ENCODE measurements at regions not wholly inside any gene's neighbourhood (a gene's known extent, or its start where the extent isn't known, plus 50 kb on each side); places are given as distances from the start of the nearest gene placed in this dataset.

DNA sequence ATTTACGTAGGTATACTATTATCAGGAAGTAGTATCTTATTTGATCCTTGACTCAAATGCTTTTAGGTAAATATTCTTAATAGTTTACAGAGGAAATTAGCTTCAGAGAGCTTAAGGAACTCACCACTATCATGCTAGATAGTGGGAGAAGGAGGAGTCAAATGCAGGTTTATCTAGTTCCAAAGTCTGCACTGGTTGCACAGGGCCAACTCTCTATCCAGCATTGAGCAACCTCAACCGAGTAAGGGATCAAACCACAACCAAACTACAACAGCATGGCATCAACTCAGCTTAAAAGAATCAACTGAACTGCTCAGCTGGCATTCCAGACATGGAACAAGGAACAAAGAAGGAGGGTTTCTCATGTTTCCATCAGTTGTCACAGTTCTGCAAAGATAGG lies 306.0 kb downstream of the MAF start:
- no peaks in the 10 kb centered on the region for H3K36me3 Mint-ChIP-seq (ENCODE audit: low read depth)
- TF ChIP-seq, protein P1, sequence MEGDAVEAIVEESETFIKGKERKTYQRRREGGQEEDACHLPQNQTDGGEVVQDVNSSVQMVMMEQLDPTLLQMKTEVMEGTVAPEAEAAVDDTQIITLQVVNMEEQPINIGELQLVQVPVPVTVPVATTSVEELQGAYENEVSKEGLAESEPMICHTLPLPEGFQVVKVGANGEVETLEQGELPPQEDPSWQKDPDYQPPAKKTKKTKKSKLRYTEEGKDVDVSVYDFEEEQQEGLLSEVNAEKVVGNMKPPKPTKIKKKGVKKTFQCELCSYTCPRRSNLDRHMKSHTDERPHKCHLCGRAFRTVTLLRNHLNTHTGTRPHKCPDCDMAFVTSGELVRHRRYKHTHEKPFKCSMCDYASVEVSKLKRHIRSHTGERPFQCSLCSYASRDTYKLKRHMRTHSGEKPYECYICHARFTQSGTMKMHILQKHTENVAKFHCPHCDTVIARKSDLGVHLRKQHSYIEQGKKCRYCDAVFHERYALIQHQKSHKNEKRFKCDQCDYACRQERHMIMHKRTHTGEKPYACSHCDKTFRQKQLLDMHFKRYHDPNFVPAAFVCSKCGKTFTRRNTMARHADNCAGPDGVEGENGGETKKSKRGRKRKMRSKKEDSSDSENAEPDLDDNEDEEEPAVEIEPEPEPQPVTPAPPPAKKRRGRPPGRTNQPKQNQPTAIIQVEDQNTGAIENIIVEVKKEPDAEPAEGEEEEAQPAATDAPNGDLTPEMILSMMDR (IDR thresholded peaks at IDR 0.05; ENCODE audit: unreplicated experiment in 3 of 3) = no peak
- H3K9me3 Mint-ChIP-seq = no peaks in the 10 kb centered on the region
- peaks cover 31% of the 10 kb centered on the region for H3K27me3 Mint-ChIP-seq (ENCODE audit: low read depth)
- H3K4me3 Mint-ChIP-seq = no peak overlapping the region
- peaks cover 12% of the 10 kb centered on the region for H3K4me1 Mint-ChIP-seq
- H3K27ac Mint-ChIP-seq = no peak overlapping the region

DNA sequence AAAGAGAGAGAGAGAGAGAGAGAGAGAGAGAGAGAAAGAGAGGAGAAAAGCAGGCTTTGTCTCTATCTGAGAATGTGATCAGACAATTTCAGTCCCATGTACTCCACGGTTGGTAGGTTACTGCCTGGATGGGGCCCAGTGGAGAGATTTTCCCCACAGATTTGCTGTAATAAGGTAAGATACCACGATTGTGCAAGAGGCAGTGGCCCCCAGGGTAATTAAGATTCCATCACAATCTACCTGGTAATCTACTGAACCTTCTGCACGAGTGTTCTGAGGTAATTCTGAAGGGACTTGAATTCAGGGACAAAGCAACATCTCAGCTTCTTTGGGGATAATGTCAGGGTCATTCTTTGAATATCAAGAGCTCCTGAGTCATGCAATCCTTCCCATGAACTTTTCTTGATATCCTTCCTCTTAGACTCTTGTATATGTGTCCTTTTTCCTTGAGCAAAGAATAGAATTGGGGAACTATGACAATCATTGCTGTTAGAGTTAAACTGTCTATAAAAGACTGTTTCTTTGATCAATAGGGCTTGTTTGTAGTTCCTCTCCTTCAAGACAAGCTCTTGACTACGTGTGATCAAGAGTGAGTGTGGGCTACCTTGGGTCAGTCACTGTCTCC lies 306.6 kb downstream of the MAF start:
- Mint-ChIP-seq H3K36me3 (ENCODE audit: low read depth) (no peaks in the 10 kb centered on the region), H3K27ac (no peak overlapping the region), H3K4me1 (peaks cover 8% of the 10 kb centered on the region), H3K4me3 (no peak overlapping the region), H3K27me3 (ENCODE audit: low read depth) (peaks cover 37% of the 10 kb centered on the region), H3K9me3 (no peaks in the 10 kb centered on the region)
- TF ChIP-seq, protein P1 (IDR thresholded peaks at IDR 0.05; ENCODE audit: unreplicated experiment in 3 of 3) = no peak

DNA sequence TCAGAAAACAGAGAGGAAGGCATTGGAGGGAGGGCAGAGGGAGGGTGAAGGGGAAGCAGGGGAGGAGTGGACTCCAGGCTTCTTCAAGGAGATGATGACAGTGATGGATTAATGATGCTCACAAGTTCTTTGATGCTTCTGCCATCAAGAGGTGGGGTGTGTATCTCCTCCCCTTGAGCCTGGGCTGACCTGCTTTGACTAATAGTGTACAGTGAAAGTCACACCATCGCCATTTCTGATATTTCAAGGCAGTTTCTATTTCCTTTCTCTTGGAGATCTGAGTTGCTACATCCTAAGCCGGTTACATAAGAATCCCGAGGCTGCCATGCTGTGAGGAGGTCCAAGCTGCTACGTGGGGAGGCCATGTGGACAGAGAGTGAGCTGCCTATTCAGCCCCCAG lies 312.5 kb downstream of the MAF start:
- H3K4me3 Mint-ChIP-seq = no peak overlapping the region
- H3K4me1 Mint-ChIP-seq = peaks cover 21% of the 10 kb centered on the region
- no peaks in the 10 kb centered on the region for H3K9me3 Mint-ChIP-seq
- TF ChIP-seq, protein P1 (IDR thresholded peaks at IDR 0.05; ENCODE audit: unreplicated experiment in 3 of 3) = no peak
- H3K36me3 Mint-ChIP-seq (ENCODE audit: low read depth) = no peaks in the 10 kb centered on the region
- H3K27me3 Mint-ChIP-seq (ENCODE audit: low read depth) = peaks cover 31% of the 10 kb centered on the region
- H3K27ac Mint-ChIP-seq = no peak overlapping the region

DNA sequence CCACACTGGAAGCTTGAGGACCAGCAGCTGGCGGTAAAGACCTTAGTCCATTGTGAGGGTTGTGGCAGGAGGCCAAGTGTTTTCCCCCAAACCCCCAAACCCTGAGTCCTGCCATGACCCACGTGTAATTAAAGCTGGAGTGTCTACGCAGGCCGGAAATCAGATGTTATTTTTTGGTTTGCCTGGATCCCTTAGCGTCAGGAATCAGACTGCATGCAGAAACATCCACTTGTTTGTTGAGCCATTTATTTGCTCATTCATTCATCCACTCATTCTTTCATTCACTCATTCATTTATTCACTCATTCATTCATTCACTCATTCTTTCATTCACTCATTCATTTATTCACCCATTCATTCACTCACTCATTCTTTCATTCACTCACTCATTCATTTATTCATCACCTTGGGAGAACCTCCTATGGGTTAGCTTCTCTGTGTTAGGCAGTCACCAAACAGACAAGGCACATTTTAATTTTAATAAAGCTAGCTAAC lies 313.1 kb downstream of the MAF start:
- peaks cover 21% of the 10 kb centered on the region for H3K4me1 Mint-ChIP-seq
- TF ChIP-seq, protein P1 (IDR thresholded peaks at IDR 0.05; ENCODE audit: unreplicated experiment in 3 of 3) = no peak
- H3K9me3 Mint-ChIP-seq = no peaks in the 10 kb centered on the region
- peak overlapping the region in 1 of 3 experiments; percentile 55 for H3K4me3 Mint-ChIP-seq
- H3K36me3 Mint-ChIP-seq (ENCODE audit: low read depth) = no peaks in the 10 kb centered on the region
- H3K27me3 Mint-ChIP-seq (ENCODE audit: low read depth) = peaks cover 37% of the 10 kb centered on the region
- peak overlapping the region in 1 of 3 experiments; percentile 5 for H3K27ac Mint-ChIP-seq

DNA sequence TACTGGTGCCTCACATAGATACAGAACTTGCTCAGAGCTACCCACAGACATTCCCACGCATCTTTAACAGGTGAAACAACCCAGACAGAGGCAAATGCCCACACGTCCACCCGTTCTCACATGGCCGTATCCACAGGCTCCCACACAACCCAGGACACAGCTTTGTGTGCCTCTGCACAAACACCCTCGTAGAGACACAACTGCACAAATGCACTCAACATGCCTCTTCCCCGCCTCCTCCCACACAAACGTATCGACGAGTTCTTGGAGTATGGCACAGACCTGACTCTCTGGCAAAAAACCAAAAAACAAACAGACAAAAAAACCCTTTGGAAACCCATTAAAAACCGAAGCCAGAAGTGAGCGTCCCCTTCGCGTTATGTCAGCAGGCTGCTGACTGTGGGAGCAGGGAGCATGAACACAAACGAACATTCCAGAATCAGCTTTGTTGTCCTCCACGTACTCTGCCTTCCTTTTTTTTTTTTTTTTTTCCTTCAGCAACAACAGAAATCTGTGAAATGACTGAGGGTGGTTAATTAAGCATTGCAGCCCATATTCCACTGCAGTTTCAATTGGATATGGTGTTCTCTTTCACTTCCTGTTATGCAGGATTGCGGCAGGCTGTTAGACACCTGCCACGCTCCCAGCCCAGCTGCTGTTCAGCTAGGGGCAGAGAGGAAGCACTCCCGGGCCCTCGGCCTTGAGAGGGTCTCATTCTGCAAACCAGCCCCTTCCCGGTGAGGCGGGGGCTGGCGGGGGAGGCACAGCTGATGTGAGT lies 313.7 kb downstream of the MAF start:
- TF ChIP-seq, protein P1 (IDR thresholded peaks at IDR 0.05; ENCODE audit: unreplicated experiment in 3 of 3) = no peak
- H3K27ac Mint-ChIP-seq = peak overlapping the region; percentile 3 to 21 (median 5)
- no peaks in the 10 kb centered on the region for H3K9me3 Mint-ChIP-seq
- no peaks in the 10 kb centered on the region for H3K36me3 Mint-ChIP-seq (ENCODE audit: low read depth)
- H3K27me3 Mint-ChIP-seq (ENCODE audit: low read depth) = peaks cover 39% of the 10 kb centered on the region
- H3K4me1 Mint-ChIP-seq = peaks cover 21% of the 10 kb centered on the region
- H3K4me3 Mint-ChIP-seq = peak overlapping the region in 2 of 3 experiments; percentile 12 to 55
